H1 (cell line): ENCODE measurements at regions not wholly inside any gene's neighbourhood (a gene's known extent, or its start where the extent isn't known, plus 50 kb on each side); places are given as distances from the start of the nearest gene placed in this dataset.

ENCODE experiments used
- CTCF ChIA-PET: fragments of 300-600 bp; sonication (Branson Sonifier 250); formaldehyde crosslinking; loops from one replicate; lab custom pipeline; 2021; ENCODE audit not compliant: partially characterized antibody; lab: Charles Lee
- POLR2A ChIA-PET: fragments of 300-600 bp; sonication (Branson Sonifier 250); formaldehyde crosslinking; loops from one replicate; lab custom pipeline; 2021; ENCODE audit warnings: inconsistent platforms; ENCODE audit not compliant: partially characterized antibody; lab: Charles Lee
- DNase-seq, 2 experiments: peaks; one replicate each; pipeline versions ENCODE4 v3.0.0 to v3.0.0-alpha.2; 2010 to 2022; ENCODE audit warnings: low spot score in 2 of 2, low read depth in 1 of 2, mixed read lengths in 1 of 2
- FAIRE-seq: peaks from 2 replicates; lab custom pipeline; 2011; peaks lifted over from hg19 to GRCh38; lab: Jason Lieb, UNC
- H2AFZ ChIP-seq: 2 replicates; pipeline ENCODE4 v1.8.1; 2012; ENCODE audit warnings: low read length, inconsistent platforms
- H2AK5ac ChIP-seq: 2 replicates; pipeline ENCODE4 v1.6.1; 2013; ENCODE audit warnings: low read depth, low read length
- H2BK120ac ChIP-seq: replicated peaks from 2 replicates; pipeline ENCODE3; 2013; ENCODE audit warnings: low read depth, low read length, inconsistent platforms
- H2BK12ac ChIP-seq: 2 replicates; pipeline ENCODE4 v1.6.1; 2013; ENCODE audit warnings: low read depth, low read length
- H2BK15ac ChIP-seq: 2 replicates; pipeline ENCODE4 v1.6.1; 2013; ENCODE audit warnings: low read length
- H2BK20ac ChIP-seq: 2 replicates; pipeline ENCODE4 v1.6.1; 2013; ENCODE audit warnings: low read length
- H2BK5ac ChIP-seq: 2 replicates; pipeline ENCODE4 v1.6.1; 2013; ENCODE audit warnings: low read depth, low read length
- H3K14ac ChIP-seq: 2 replicates; pipeline ENCODE4 v1.6.1; 2013; ENCODE audit warnings: inconsistent platforms; ENCODE audit not compliant: insufficient read length
- H3K18ac ChIP-seq: 2 replicates; pipeline ENCODE4 v1.6.1; 2013; ENCODE audit warnings: low read length; ENCODE audit errors: extremely low read depth
- H3K23ac ChIP-seq: 2 replicates; pipeline ENCODE4 v1.6.1; 2013; ENCODE audit warnings: inconsistent platforms; ENCODE audit not compliant: insufficient read length
- H3K23me2 ChIP-seq: 2 replicates; pipeline ENCODE4 v1.6.1; 2013; ENCODE audit warnings: low read depth, low read length
- H3K27ac ChIP-seq: 2 replicates; pipeline ENCODE4 v1.6.1; 2011; ENCODE audit warnings: low read depth, low read length, inconsistent platforms
- H3K27me3 ChIP-seq, 4 experiments: replicated peaks in 1 of 4; 1 replicate in 1 of 4; 2 replicates in 3 of 4; pipeline versions ENCODE4 v1.6.1 to v1.8.1; 2011 to 2013; ENCODE audit warnings: low read length in 3 of 4, mild to moderate bottlenecking in 3 of 4, inconsistent platforms in 2 of 4, mixed read lengths in 2 of 4, moderate library complexity in 1 of 4; ENCODE audit not compliant: control insufficient read depth in 3 of 4, insufficient read depth in 3 of 4; ENCODE audit errors: extremely low read depth in 1 of 4
- H3K36me3 ChIP-seq, 4 experiments: 2 replicates each; pipeline versions ENCODE4 v1.6.1 to v1.8.1; 2011 to 2013; ENCODE audit warnings: mild to moderate bottlenecking in 4 of 4, low read length in 3 of 4, moderate library complexity in 2 of 4, control low read depth in 1 of 4, inconsistent platforms in 1 of 4; ENCODE audit not compliant: insufficient read depth in 4 of 4, control insufficient read depth in 2 of 4
- H3K4ac ChIP-seq: replicated peaks from 2 replicates; pipeline ENCODE3; 2013; ENCODE audit warnings: low read length, low read depth, mixed read lengths, inconsistent platforms; ENCODE audit not compliant: insufficient read length
- H3K4me1 ChIP-seq, 4 experiments: replicated peaks in 1 of 4; 1 replicate in 1 of 4; 2 replicates in 3 of 4; pipeline versions ENCODE4 v1.6.1 to v1.8.1; 2011 to 2013; ENCODE audit warnings: low read length in 3 of 4, inconsistent platforms in 2 of 4, mixed read lengths in 1 of 4; ENCODE audit not compliant: insufficient read depth in 4 of 4, control insufficient read depth in 3 of 4
- H3K4me2 ChIP-seq, 2 experiments: 2 replicates each; pipeline versions ENCODE4 v1.6.1 to v1.8.1; 2011 to 2013; ENCODE audit warnings: low read depth in 2 of 2, low read length in 2 of 2, control low read depth in 1 of 2, inconsistent platforms in 1 of 2, mild to moderate bottlenecking in 1 of 2; ENCODE audit not compliant: insufficient read depth in 1 of 2
- H3K4me3 ChIP-seq, 4 experiments: fragments of 200-600, 300-600 bp in 1 of 4; sonication (generic), shearing (Covaris generic), sonication (Bioruptor Twin) in 1 of 4; 2 replicates each; pipeline versions ENCODE4 v1.5.1 to v1.8.1; 2011 to 2016; ENCODE audit warnings: low read length in 4 of 4, low read depth in 3 of 4, control low read depth in 2 of 4, inconsistent platforms in 2 of 4, mild to moderate bottlenecking in 2 of 4, mixed read lengths in 1 of 4, moderate library complexity in 1 of 4; ENCODE audit not compliant: insufficient read depth in 2 of 4; ENCODE audit errors: extremely low read depth in 1 of 4
- H3K56ac ChIP-seq: replicated peaks from 2 replicates; pipeline ENCODE3; 2013; ENCODE audit warnings: low read depth, mild to moderate bottlenecking, mixed read lengths, low read length, inconsistent platforms; ENCODE audit not compliant: insufficient read length
- H3K79me1 ChIP-seq: 2 replicates; pipeline ENCODE4 v1.6.1; 2013; ENCODE audit warnings: low read depth, low read length, control low read depth
- H3K79me2 ChIP-seq, 2 experiments: 2 replicates each; pipeline versions ENCODE4 v1.6.1 to v1.8.1; 2012 to 2013; ENCODE audit warnings: low read length in 2 of 2, mild to moderate bottlenecking in 2 of 2, inconsistent platforms in 1 of 2; ENCODE audit not compliant: insufficient read depth in 2 of 2, control insufficient read depth in 1 of 2
- H3K9ac ChIP-seq, 4 experiments: replicated peaks in 1 of 4; 1 replicate in 1 of 4; 2 replicates in 3 of 4; pipeline versions ENCODE4 v1.6.1 to v1.8.1; 2011 to 2013; ENCODE audit warnings: low read depth in 3 of 4, low read length in 3 of 4, control low read depth in 2 of 4, mild to moderate bottlenecking in 2 of 4, moderate library complexity in 2 of 4, inconsistent platforms in 1 of 4; ENCODE audit errors: extremely low read depth in 1 of 4
- H3K9me3 ChIP-seq, 2 experiments: 2 replicates each; pipeline versions ENCODE4 v1.6.1 to v1.8.1; 2012 to 2013; ENCODE audit warnings: mild to moderate bottlenecking in 2 of 2, moderate library complexity in 2 of 2, control low read depth in 1 of 2, inconsistent platforms in 1 of 2, low read depth in 1 of 2, low read length in 1 of 2, mixed read lengths in 1 of 2; ENCODE audit not compliant: insufficient read depth in 2 of 2
- H4K20me1 ChIP-seq, 2 experiments: replicated peaks in 1 of 2; 2 replicates each; pipeline versions ENCODE3 to v1.8.1; 2011 to 2013; ENCODE audit warnings: inconsistent platforms in 2 of 2, low read length in 2 of 2, mild to moderate bottlenecking in 1 of 2; ENCODE audit not compliant: insufficient read depth in 2 of 2, control insufficient read depth in 1 of 2
- H4K5ac ChIP-seq: 2 replicates; pipeline ENCODE4 v1.6.1; 2013; ENCODE audit warnings: low read length, low read depth, mixed read lengths, inconsistent platforms; ENCODE audit not compliant: insufficient read length
- H4K8ac ChIP-seq: 2 replicates; pipeline ENCODE4 v1.8.0; 2013; ENCODE audit warnings: mild to moderate bottlenecking, moderate library complexity, low read length, inconsistent platforms; ENCODE audit not compliant: insufficient read depth; ENCODE audit errors: extremely low read depth
- H4K91ac ChIP-seq: replicated peaks from 2 replicates; pipeline ENCODE3; 2013; ENCODE audit warnings: low read length, mixed read lengths, inconsistent platforms; ENCODE audit not compliant: insufficient read length
- BCL11A ChIP-seq, 2 experiments: IDR thresholded peaks; one replicate each; pipeline ENCODE4 v1.6.1; 2011; ENCODE audit warnings: low read depth in 2 of 2, low read length in 2 of 2, mild to moderate bottlenecking in 2 of 2
- CBX8 ChIP-seq: fragments of 300-800, 300-1000 bp; sonication (generic); IDR thresholded peaks from 2 replicates; pipeline ENCODE4 v1.7.1; 2016; ENCODE audit warnings: low read depth, low read length, borderline replicate concordance
- CEBPB ChIP-seq: IDR thresholded peaks from 2 replicates; pipeline ENCODE4 v1.6.1; 2012; ENCODE audit warnings: low read depth, low read length
- CHD1 ChIP-seq: IDR thresholded peaks from 2 replicates; pipeline ENCODE4 v1.6.1; 2012; ENCODE audit warnings: low read depth, low read length, improper control_type of control experiment
- KDM4A ChIP-seq: IDR thresholded peaks from one replicate; pipeline ENCODE4 v1.7.1; 2012; ENCODE audit warnings: low read depth, mild to moderate bottlenecking, moderate library complexity, low read length, inconsistent platforms; ENCODE audit not compliant: severe bottlenecking
- MAFK ChIP-seq: IDR thresholded peaks from 2 replicates; pipeline ENCODE4 v1.6.1; 2012; ENCODE audit warnings: low read depth, mild to moderate bottlenecking, improper control_type of control experiment, low read length
- NANOG ChIP-seq: IDR thresholded peaks from 2 replicates; pipeline ENCODE4 v1.6.1; 2011; ENCODE audit warnings: low read length, low read depth, mild to moderate bottlenecking, inconsistent platforms; ENCODE audit not compliant: insufficient read depth, poor library complexity, severe bottlenecking
- SIRT6 ChIP-seq: IDR thresholded peaks from one replicate; pipeline ENCODE4 v1.7.1; 2012; ENCODE audit warnings: low read length, inconsistent platforms
- SUZ12 ChIP-seq: fragments of 200-600 bp; sonication (generic); IDR thresholded peaks from 2 replicates; pipeline ENCODE4 v1.6.1; 2012; ENCODE audit warnings: mild to moderate bottlenecking, inconsistent platforms, low read length, moderate library complexity, mixed read lengths
- TCF12 ChIP-seq: IDR thresholded peaks from 2 replicates; pipeline ENCODE4 v1.6.1; 2011; ENCODE audit warnings: low read depth, mild to moderate bottlenecking, low read length
- USF2 ChIP-seq: IDR thresholded peaks from 2 replicates; pipeline ENCODE4 v1.6.1; 2011; ENCODE audit warnings: low read length, improper control_type of control experiment
- YY1 ChIP-seq: IDR thresholded peaks from 2 replicates; pipeline ENCODE4 v1.6.1; 2011; ENCODE audit warnings: low read depth, mild to moderate bottlenecking, low read length
- WGBS, 2 experiments: shearing (Covaris generic) in 1 of 2; methylation state at CpG; one replicate each; pipeline versions ENCODE4 v1.1.6 to v1.1.7; 2013 to 2015; ENCODE audit warnings: low lambda C conversion rate in 2 of 2, mixed read lengths in 2 of 2, inconsistent platforms in 1 of 2, low coverage in 1 of 2, missing lambda C conversion rate in 1 of 2; ENCODE audit not compliant: insufficient replicate concordance in 2 of 2, insufficient coverage in 1 of 2, insufficient read length in 1 of 2; ENCODE audit errors: extremely low coverage in 1 of 2, missing lambda C conversion rate in 1 of 2; 5-methylcytosine and 5-hydroxymethylcytosine counted together

DNA sequence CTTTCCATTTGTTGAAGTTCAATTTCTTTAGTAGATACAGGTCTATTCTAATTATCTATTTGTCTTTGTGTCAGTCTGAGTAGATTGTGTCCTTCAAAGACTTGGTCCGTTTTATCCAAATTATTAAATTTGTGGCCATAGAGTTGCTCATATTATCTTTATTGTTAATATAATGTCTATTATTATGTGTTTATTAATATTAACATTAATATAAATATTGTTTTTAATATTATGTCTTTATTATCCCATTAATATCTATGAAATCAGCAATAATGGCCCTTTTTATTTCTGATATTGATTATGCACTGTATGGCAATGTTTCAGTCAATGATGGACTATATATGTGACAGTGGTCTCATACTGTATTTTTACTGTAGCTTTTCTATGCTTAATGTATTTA lies 2067.3 kb upstream of the AGA start:
- H2BK15ac ChIP-seq, result no peak overlapping the region
- no peaks in the 10 kb centered on the region for H3K79me2 ChIP-seq
- POLR2A ChIA-PET, result no interaction called here
- H2BK5ac ChIP-seq, result no peak overlapping the region
- FAIRE-seq (no peak), DNase-seq (no peak)
- no peak overlapping the region for H3K27ac ChIP-seq
- H4K20me1 ChIP-seq, result no peaks in the 10 kb centered on the region
- 96% methylated on average over 1 of the region's 1 CpG; no CpG with 5 or more reads in 1 of the 2 experiments for WGBS, 2 experiments
- no peak overlapping the region for H3K14ac ChIP-seq
- H3K18ac ChIP-seq, result no peak overlapping the region
- H2AFZ ChIP-seq, result no peak overlapping the region
- H3K79me1 ChIP-seq, result no peaks in the 10 kb centered on the region
- no peak overlapping the region for H2BK12ac ChIP-seq
- no peaks in the 10 kb centered on the region for H3K23me2 ChIP-seq
- no peak overlapping the region for H4K91ac ChIP-seq
- no peak overlapping the region for H2AK5ac ChIP-seq
- H3K23ac ChIP-seq, result no peak overlapping the region
- H3K9me3 ChIP-seq, result 0 out of 4 replicates have a peak, but pooled peaks cover 0 to 2% of the 10 kb centered on the region in 2 experiments
- no peaks in the 10 kb centered on the region for H3K27me3 ChIP-seq
- CTCF ChIA-PET, result interaction anchor here (0.9 kb wide), 1 partner anchor 183 kb away, joined by 3 read pairs; no protein-coding TSS in a partner anchor
- H4K8ac ChIP-seq, result no peak overlapping the region
- H3K4me3 ChIP-seq, result no peak overlapping the region
- no peaks in the 10 kb centered on the region for H3K36me3 ChIP-seq
- no peak overlapping the region for H2BK120ac ChIP-seq
- no peak overlapping the region for H3K56ac ChIP-seq
- H3K9ac ChIP-seq, result no peak overlapping the region
- H3K4me2 ChIP-seq, result no peak overlapping the region
- no peak overlapping the region for H3K4ac ChIP-seq
- H2BK20ac ChIP-seq, result no peak overlapping the region
- H3K4me1 ChIP-seq, result no peaks in the 10 kb centered on the region
- no peak overlapping the region for H4K5ac ChIP-seq
- no peak for TF ChIP-seq CBX8
- no peak for TF ChIP-seq TCF12
- TF ChIP-seq YY1, result no peak
- no peak for TF ChIP-seq CEBPB
- no peak for TF ChIP-seq USF2
- TF ChIP-seq MAFK, result no peak
- TF ChIP-seq BCL11A (IDR thresholded peaks at IDR 0.05; ENCODE audit: low read depth in 2 of 2, low read length in 2 of 2), result no peak
- TF ChIP-seq CHD1, result no peak
- no peak for TF ChIP-seq SIRT6
- TF ChIP-seq SUZ12, result no peak
- TF ChIP-seq KDM4A, result no peak
- no peak for TF ChIP-seq NANOG
